ENCODE measurements at regions not wholly inside any gene's neighbourhood (a gene's known extent, or its start where the extent isn't known, plus 50 kb on each side); places are given as distances from the start of the nearest gene placed in this dataset.

- Histone ChIP-seq H3K9me2 (ENCODE audit: insufficient read depth) (no peaks in the 10 kb centered on the region), H3K4me2 (no peak overlapping the region), H4K20me1 (ENCODE audit: insufficient read depth) (no peaks in the 10 kb centered on the region), H3K27ac (no peak overlapping the region), H3K4me1 (replicated peaks; ENCODE audit: insufficient read depth) (no peaks in the 10 kb centered on the region), H3F3A (ENCODE audit: insufficient read depth, low read depth) (no peaks in the 10 kb centered on the region), H3K79me2 (ENCODE audit: low read depth) (no peaks in the 10 kb centered on the region), H3K9me3 (ENCODE audit: insufficient read depth, low read depth) (no peaks in the 10 kb centered on the region), H3K4me3 (no peak overlapping the region), H3K36me3 (ENCODE audit: low read depth) (no peaks in the 10 kb centered on the region), H3K27me3 (ENCODE audit: insufficient read depth, low read depth) (peaks cover 50% of the 10 kb centered on the region), H2AFZ (no peak overlapping the region)
- TF ChIP-seq EZH2 (IDR thresholded peaks at IDR 0.05; ENCODE audit: low read depth): no peak
- no peak for TF ChIP-seq CTCF (conservative IDR thresholded peaks at IDR 0.05)
- no TSS peak for BruUV-seq (replicated peaks)
- ChIA-PET POLR2A (ENCODE audit: unreplicated experiment) (no interaction called here), CTCF (no interaction called here)
- intact Hi-C loops (cut with micrococcal nuclease; ENCODE audit: unreplicated experiment): no loop called here
- no peak for DNase-seq
Measured at GRCh38 chr2:120995152-120995551, 259.5 kb downstream of the GLI2 start.

DNA sequence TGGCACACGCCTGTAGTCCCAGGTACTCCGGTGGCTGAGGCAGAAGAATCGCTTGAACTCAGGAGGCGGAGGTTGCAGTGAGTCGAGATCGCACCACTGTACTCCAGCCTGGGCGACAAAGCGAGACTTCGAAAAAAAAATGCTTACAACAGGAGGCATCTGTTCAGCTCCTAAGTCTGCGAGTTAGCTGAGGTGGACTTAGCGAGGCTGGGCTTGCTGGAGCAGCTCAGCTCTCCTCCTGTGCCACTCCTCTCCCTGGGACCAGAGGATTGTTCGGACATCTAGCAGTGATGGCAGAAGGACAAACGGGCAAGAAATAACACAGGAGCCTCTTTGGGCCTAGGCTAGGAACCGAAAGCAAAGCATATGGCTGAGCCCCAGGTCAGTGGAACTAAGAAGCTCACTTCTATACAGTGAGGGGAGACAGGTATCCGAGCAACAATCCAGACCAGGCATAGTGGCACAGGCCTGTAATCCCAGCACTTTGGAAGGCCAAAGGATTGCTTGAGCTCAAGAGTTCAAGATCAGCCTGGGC is 260.1 kb downstream of the GLI2 start:
- no peak overlapping the region for H3K4me3 ChIP-seq
- POLR2A ChIA-PET (ENCODE audit: unreplicated experiment): no interaction called here
- H3K4me1 ChIP-seq (replicated peaks; ENCODE audit: insufficient read depth): no peaks in the 10 kb centered on the region
- H3K27ac ChIP-seq: no peak overlapping the region
- H3K9me3 ChIP-seq (ENCODE audit: insufficient read depth, low read depth): no peaks in the 10 kb centered on the region
- peaks cover 50% of the 10 kb centered on the region for H3K27me3 ChIP-seq (ENCODE audit: insufficient read depth, low read depth)
- no peak for TF ChIP-seq EZH2 (IDR thresholded peaks at IDR 0.05; ENCODE audit: low read depth)
- no peak for TF ChIP-seq CTCF (conservative IDR thresholded peaks at IDR 0.05)
- no peak overlapping the region for H3K4me2 ChIP-seq
- no peaks in the 10 kb centered on the region for H3K36me3 ChIP-seq (ENCODE audit: low read depth)
- no peaks in the 10 kb centered on the region for H4K20me1 ChIP-seq (ENCODE audit: insufficient read depth)
- CTCF ChIA-PET: interaction anchor here (0.5 to 0.7 kb wide), 2 partner anchors 326 to 347 kb away, joined by 3 to 11 read pairs; no protein-coding TSS in a partner anchor
- intact Hi-C loops (cut with micrococcal nuclease; ENCODE audit: unreplicated experiment): no loop called here
- no peaks in the 10 kb centered on the region for H3F3A ChIP-seq (ENCODE audit: insufficient read depth, low read depth)
- no peaks in the 10 kb centered on the region for H3K9me2 ChIP-seq (ENCODE audit: insufficient read depth)
- no peak overlapping the region for H2AFZ ChIP-seq
- no peaks in the 10 kb centered on the region for H3K79me2 ChIP-seq (ENCODE audit: low read depth)
- no TSS peak for BruUV-seq (replicated peaks)
- no peak for DNase-seq

DNA sequence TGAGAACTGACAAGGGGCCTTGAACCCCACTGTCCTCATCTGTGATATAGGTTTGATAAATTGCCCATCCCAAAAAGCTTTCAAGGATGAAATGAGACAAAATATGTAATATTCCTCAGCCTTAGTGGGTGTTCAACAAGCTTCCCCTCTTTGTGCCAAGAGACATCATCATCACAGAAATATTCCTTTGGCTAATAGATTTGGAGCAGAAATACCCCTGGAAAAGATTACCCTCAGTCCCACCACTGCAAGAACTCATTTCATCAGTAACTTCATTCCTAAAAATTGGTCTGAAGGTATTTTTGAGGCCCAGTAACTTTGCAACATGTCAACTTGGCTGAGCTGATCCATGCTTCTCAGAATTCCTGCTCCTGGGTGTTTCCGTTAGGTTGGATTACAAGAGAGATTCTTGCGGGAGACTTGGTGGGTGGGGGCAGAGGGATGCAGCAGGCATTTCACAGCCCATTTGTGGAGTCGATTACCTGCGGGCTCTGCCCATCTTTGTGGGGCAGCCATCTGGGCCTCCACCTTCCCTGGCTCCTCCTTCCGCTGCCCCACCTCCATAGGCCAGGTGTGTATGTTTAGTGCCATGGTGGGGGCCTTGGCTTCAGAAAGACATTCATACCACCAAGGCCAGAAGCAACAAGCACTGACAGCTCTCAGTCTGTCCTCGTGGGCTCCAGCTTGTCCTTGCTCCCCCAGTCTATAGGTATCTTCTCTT is 263.9 kb downstream of the GLI2 start:
- Histone ChIP-seq H3K4me2 (no peak overlapping the region), H3K9me2 (ENCODE audit: insufficient read depth) (no peaks in the 10 kb centered on the region), H3K9me3 (ENCODE audit: insufficient read depth, low read depth) (no peaks in the 10 kb centered on the region), H3K27me3 (ENCODE audit: insufficient read depth, low read depth) (peaks cover 37% of the 10 kb centered on the region), H3K79me2 (ENCODE audit: low read depth) (no peaks in the 10 kb centered on the region), H2AFZ (no peak overlapping the region), H4K20me1 (ENCODE audit: insufficient read depth) (no peaks in the 10 kb centered on the region), H3K27ac (no peak overlapping the region), H3K36me3 (ENCODE audit: low read depth) (no peaks in the 10 kb centered on the region), H3K4me3 (no peak overlapping the region), H3F3A (ENCODE audit: insufficient read depth, low read depth) (no peaks in the 10 kb centered on the region), H3K4me1 (replicated peaks; ENCODE audit: insufficient read depth) (no peaks in the 10 kb centered on the region)
- no TSS peak for BruUV-seq (replicated peaks)
- intact Hi-C loops (cut with micrococcal nuclease; ENCODE audit: unreplicated experiment): no loop called here
- no peak for DNase-seq
- ChIA-PET POLR2A (ENCODE audit: unreplicated experiment) (no interaction called here), CTCF (interaction anchor here (0.6 kb wide), 1 partner anchor 262 kb away, joined by 3 read pairs; no protein-coding TSS in a partner anchor)
- TF ChIP-seq EZH2 (IDR thresholded peaks at IDR 0.05; ENCODE audit: low read depth): no peak
- no peak for TF ChIP-seq CTCF (conservative IDR thresholded peaks at IDR 0.05)
